RWPE2 (cell line): ENCODE measurements at regions not wholly inside any gene's neighbourhood (a gene's known extent, or its start where the extent isn't known, plus 50 kb on each side); places are given as distances from the start of the nearest gene placed in this dataset.

ENCODE experiments used
- ATAC-seq: fragments of 200-7000 bp; cut with Tn5 transposase; 3 replicates; pipeline ENCODE4 v1.9.1; 2021; ENCODE audit warnings: low read depth
- DNase-seq: peaks from one replicate; pipeline ENCODE4 v3.0.0-alpha.2; 2020; ENCODE audit warnings: low spot score
- H3K27ac ChIP-seq: fragments of 450-650 bp; 2 replicates; pipeline ENCODE4 v1.5.1; 2017; ENCODE audit warnings: mild to moderate bottlenecking; ENCODE audit not compliant: poor library complexity, severe bottlenecking
- H3K27me3 ChIP-seq: fragments of 250-450 bp; sonication (Bioruptor Pico); 2 replicates; pipeline ENCODE4 v1.5.1; 2021; ENCODE audit warnings: mild to moderate bottlenecking, moderate library complexity; ENCODE audit not compliant: insufficient read depth, poor library complexity, severe bottlenecking
- H3K36me3 ChIP-seq: fragments of 250-450 bp; sonication (Bioruptor Pico); 2 replicates; pipeline ENCODE4 v1.5.1; 2020; ENCODE audit warnings: low read depth, mild to moderate bottlenecking, moderate library complexity
- H3K4me1 ChIP-seq: fragments of 250-450 bp; sonication (Bioruptor Pico); 2 replicates; pipeline ENCODE4 v1.5.1; 2021; ENCODE audit warnings: mild to moderate bottlenecking, moderate library complexity; ENCODE audit not compliant: insufficient read depth, poor library complexity, severe bottlenecking
- H3K4me3 ChIP-seq: fragments of 250-450 bp; sonication (Bioruptor Pico); 2 replicates; pipeline ENCODE4 v1.5.1; 2021; ENCODE audit warnings: mild to moderate bottlenecking, moderate library complexity; ENCODE audit not compliant: severe bottlenecking
- H3K9me3 ChIP-seq: fragments of 250-450 bp; sonication (Bioruptor Pico); 2 replicates; pipeline ENCODE4 v1.5.1; 2021; ENCODE audit warnings: mild to moderate bottlenecking, moderate library complexity; ENCODE audit not compliant: severe bottlenecking
- CTCF ChIP-seq: fragments of 450-650 bp; IDR thresholded peaks from one replicate; pipeline ENCODE4 v1.5.1; 2017; ENCODE audit warnings: mild to moderate bottlenecking, moderate library complexity; ENCODE audit not compliant: poor library complexity, severe bottlenecking

- H3K27me3 ChIP-seq: no peaks in the 10 kb centered on the region
- no peaks in the 10 kb centered on the region for H3K4me1 ChIP-seq
- DNase-seq (no peak), ATAC-seq (no peak)
- H3K36me3 ChIP-seq: no peaks in the 10 kb centered on the region
- H3K27ac ChIP-seq: no peak overlapping the region
- TF ChIP-seq CTCF: no peak
- H3K4me3 ChIP-seq: no peak overlapping the region
- H3K9me3 ChIP-seq: no peaks in the 10 kb centered on the region
Observed at GRCh38 chr2:17334300-17334699, 183.9 kb downstream of the RAD51AP2 start.

- Histone ChIP-seq H3K36me3 (no peaks in the 10 kb centered on the region), H3K4me3 (no peak overlapping the region), H3K4me1 (no peaks in the 10 kb centered on the region), H3K27ac (no peak overlapping the region), H3K27me3 (no peaks in the 10 kb centered on the region), H3K9me3 (no peaks in the 10 kb centered on the region)
- TF ChIP-seq CTCF: no peak
- ATAC-seq (no peak), DNase-seq (no peak)
Observed at GRCh38 chr2:17331636-17332035, 186.6 kb downstream of the RAD51AP2 start.

GRCh38 chr2:17328161-17328560 is 190.1 kb downstream of the RAD51AP2 start:
- ATAC-seq: no peak
- Histone ChIP-seq H3K27ac (no peak overlapping the region), H3K27me3 (no peaks in the 10 kb centered on the region), H3K9me3 (no peaks in the 10 kb centered on the region), H3K36me3 (no peaks in the 10 kb centered on the region), H3K4me3 (no peak overlapping the region), H3K4me1 (no peaks in the 10 kb centered on the region)
- DNase-seq: no peak
- TF ChIP-seq CTCF: no peak

- peak; percentile 59; the same call in 2 of the 3 replicates for ATAC-seq
- Histone ChIP-seq H3K4me1 (no peaks in the 10 kb centered on the region), H3K27me3 (no peaks in the 10 kb centered on the region), H3K4me3 (no peak overlapping the region), H3K9me3 (no peaks in the 10 kb centered on the region), H3K27ac (no peak overlapping the region), H3K36me3 (no peaks in the 10 kb centered on the region)
- no peak for TF ChIP-seq CTCF
- no peak for DNase-seq
Observed at GRCh38 chr2:17327649-17328048, 190.6 kb downstream of the RAD51AP2 start.

GRCh38 chr2:17326717-17327116 is 191.5 kb downstream of the RAD51AP2 start:
- no peak overlapping the region for H3K27ac ChIP-seq
- no peak for ATAC-seq
- H3K36me3 ChIP-seq: no peaks in the 10 kb centered on the region
- no peak overlapping the region for H3K4me3 ChIP-seq
- TF ChIP-seq CTCF: no peak
- H3K4me1 ChIP-seq: no peaks in the 10 kb centered on the region
- H3K9me3 ChIP-seq: no peaks in the 10 kb centered on the region
- DNase-seq: no peak
- no peaks in the 10 kb centered on the region for H3K27me3 ChIP-seq
